IPS-NIHi7 (cell line): ENCODE measurements at regions not wholly inside any gene's neighbourhood (a gene's known extent, or its start where the extent isn't known, plus 50 kb on each side); places are given as distances from the start of the nearest gene placed in this dataset.
"Not testable (repeated sequence)": the region's sequence is repeated elsewhere in the genome, so short reads cannot be mapped to it uniquely, and the experiment has no call there.

Experiments
- DNase-seq: peaks from one replicate; pipeline ENCODE4 v3.0.0; 2012; ENCODE audit warnings: mixed read lengths; ENCODE audit errors: extremely low spot score

GRCh38 chr12:131615326-131616042 lies 95.4 kb upstream of the SFSWAP start:
- no peak for DNase-seq

DNA sequence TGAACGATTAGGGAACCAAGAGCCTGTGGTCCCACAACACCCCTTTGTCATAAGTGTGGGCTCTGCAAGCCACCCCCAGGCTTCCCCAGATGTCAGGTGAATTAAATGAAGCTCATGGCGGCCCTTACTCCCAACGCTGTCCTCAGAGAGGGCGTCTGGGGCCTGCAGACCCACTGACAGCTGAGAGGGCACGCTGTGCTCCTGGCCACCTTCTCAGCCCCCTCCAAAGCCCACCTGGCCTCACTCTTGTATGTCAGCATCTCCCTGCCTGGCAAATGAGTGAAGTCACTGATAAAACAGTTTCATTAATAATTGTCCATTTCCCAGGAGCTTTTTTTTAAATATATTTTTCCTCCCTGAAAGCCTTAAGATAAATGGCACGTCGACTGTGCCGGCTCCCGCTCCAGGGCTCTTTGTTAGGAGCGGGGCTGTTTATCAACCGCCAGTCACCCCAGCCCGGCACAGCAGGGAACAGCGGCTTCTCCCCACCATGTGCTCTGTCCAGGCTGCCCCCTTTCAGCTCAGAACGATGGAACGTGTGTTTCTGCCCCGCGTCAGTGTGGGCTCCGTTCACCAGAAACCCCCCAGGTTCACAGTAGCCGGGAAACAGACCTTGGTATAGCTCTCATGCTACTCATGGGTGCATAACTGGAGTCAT lies 94.7 kb upstream of the SFSWAP start:
- no peak for DNase-seq

DNA sequence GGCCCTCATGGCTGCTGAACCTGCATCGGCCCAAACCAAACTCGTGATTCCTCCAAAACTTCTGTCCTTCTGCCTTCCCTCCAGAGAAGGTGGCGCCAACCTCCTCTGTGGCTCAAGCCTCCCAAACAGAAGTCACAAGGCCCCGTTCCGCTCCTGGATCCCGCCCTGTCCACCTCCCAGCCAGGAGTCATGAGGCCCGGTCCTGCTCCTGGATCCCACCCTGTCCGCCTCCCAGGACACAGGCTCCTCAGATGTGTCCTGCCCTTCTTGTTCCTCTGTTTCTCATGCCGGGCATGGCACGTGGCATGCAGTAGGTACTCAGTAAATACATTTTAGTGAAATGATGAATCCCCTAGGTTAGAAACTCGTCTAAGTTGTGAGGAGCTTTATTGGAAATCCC lies 94.2 kb upstream of the SFSWAP start:
- no peak for DNase-seq

DNA sequence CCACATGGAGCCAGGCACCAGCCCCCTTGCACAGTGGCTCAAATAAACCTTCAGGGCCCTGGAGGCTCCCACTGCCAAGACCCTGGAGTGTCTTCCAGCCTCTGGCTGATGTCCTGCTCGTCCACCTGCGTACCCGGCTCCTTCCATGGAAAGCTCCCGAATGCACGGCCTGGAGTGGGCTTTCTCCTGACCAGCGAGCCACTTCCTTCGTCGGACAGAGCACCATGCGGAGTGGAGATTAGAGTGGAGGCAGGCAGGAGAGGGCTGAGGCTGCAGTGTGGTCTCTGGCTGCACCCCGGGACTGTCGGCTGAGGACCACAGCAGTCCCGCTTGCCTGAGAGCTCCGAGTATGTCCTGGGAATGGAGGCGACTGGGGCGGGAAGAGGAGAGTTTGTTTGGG lies 93.7 kb upstream of the SFSWAP start:
- DNase-seq = no peak

DNA sequence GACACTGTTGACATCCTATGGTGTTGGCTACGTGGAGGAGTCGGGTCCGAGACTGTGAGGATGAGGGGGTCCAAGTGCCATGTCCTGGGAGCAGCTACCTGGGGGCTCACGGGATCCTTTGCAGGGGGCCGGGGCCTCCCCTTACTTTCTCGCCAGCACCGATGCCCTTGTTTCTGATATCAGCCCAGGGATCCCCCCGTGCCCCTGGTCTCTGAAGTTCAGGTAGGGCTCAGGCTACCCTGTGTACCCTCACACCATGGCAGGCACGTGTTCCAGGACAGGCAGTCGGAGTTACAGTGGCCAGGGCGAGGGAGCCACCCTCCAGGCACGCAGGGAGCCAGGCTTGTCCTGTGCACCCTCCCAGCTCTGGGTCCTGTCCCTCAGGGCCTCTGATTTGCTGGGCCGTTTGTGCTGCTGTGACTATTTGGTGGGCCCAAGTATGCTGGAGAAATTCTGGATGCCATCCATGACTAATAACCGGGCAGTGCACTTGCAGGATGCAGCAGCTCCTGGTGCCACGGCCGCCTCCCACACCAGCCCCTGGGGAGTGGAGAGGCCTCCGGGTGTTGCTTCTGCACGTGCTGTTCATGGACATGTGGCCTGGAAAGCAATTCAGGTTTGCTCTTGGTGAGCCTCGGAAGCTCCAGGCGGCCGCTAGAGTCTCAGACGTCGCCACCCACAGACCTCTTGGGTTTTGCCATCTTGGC lies 93.1 kb upstream of the SFSWAP start:
- DNase-seq = no peak

GRCh38 chr12:131618303-131618658 lies 92.6 kb upstream of the SFSWAP start:
- peak; percentile 69 for DNase-seq

DNA sequence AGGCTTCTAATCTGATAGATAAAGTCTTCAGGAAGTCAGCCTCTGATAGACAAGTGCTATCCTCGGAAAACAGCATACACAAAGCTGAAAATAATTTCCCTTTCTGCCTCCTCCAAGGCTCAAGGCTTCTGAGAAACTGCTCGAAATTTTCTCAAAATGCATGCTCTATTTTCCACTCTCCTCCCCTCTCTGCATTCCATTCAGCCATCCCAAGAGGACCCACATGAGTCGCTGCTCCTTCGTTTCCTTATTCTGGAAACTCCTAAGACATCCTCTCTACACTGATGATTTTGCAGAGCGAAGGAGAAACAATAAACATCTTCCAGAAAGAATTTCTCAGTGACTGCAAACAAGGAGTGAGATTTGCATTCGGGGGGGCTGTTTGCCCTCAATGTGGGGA lies 92.2 kb upstream of the SFSWAP start:
- no peak for DNase-seq

- no peak for DNase-seq
Measured at GRCh38 chr12:131619106-131619642, 91.7 kb upstream of the SFSWAP start.

GRCh38 chr12:131619736-131620506 lies 91.0 kb upstream of the SFSWAP start:
- DNase-seq = no peak

DNA sequence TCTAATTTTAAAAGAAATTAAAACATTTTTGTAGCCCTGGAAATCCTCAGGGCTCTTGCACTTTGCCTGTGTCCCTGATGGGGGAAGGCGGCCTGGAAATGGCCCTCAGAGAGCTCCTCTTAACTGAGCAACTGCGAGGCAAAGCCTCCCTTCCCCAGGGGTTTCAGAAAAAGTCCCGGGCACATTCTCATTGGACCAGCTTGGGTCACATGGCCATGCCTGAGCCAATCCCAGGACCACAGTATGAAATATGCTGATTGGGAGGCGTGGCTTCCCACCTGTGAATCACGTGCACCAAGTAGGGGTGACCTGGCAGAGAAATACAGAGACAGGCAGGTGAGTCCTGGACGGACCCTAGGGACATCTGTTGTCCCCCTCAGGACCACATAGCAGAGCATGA lies 90.4 kb upstream of the SFSWAP start:
- no peak for DNase-seq

DNA sequence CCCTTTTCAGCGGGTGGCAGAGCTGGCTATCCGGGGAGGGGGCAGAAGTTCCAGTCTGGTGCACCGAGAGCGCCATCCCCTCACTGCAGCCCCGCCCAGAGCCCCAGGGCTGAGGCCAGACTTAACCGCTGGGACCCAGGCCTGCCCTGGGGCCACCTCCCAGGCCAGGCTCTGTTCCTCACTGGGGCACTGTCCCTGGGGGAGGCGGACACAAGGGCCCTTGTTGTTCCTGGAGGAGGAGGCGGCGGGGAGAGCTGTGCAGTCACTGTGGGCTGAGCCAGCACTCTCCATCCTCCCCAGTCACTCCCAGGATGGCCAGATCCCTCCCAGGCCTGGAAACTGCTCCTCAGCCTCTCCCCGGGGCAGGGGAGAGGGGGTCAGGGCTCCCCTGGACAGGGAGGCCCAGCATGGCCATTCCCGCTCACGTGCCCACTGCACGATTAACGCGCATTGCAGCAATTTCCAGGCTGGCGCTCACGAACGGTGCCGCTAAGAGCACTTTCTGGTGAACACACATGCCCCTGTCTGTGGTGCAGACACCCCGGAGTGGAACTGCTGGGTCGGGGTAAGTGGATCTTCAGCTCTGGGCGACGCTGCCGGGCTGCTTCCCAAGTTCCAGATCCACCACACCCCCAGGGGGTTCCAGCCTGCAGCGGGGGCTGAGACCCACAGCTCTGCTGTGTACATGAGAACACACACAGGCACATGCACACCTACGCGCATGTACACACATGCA lies 89.8 kb upstream of the SFSWAP start:
- no peak for DNase-seq

DNA sequence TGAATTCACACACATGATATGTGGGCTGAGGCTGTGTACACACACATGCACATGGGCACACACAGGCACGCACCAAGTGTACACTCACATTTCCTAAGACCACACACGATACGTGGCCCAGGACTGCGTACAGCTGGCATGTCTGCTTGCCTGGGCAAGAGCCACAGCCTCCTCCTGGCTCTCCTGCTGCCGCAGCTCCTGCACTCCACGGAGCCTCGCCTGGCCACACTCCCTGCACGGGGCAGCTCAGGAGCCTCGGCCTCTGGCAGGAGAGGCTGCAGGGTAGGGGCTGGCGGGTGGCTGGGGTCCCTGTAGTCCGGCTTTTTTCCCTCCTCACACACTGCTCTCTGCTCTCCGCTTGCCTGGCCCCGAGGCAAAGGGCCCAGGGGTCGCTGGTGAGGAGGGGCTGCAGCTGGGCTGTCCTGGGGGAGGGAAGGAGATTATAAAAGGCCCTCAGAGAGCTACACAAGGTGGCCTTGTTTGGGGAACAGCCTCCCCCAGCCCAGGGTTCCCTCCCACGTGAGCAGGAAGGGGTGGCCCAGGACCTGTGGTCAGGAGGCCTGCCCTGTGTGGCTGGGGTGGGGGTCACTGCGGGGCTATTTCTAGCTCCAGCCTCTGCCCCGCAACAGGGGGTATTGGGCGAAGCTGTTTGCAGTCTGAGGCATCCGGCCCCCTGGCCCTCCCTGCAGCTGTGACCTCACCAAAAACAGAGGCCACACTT lies 89.0 kb upstream of the SFSWAP start:
- no peak for DNase-seq

DNA sequence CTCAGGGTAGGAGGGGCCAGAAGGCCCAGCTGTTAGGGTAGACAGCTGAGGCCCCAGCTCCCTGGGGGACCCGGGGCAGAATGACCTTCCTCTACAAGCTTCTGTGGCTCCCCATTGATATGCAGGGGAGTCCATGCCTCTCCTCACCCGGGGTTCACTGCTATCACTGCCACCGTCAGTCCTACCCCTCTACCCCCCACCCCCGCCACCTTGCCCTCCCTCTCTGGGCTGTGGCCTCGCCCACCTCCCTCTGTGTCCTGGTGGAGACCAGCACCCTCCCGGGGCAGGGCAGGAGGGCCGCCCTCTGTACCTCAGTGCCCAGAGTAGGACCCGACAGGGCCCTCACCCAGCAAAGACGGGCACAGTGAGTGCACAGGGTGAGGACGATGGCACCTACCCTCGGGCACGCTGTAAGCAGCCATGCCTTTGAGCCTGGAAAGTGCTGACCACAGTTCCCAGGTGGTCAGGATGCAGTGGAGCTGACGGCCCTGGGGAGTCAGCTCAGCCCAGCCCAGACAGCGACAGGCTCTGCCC lies 88.4 kb upstream of the SFSWAP start:
- no peak for DNase-seq

GRCh38 chr12:131623404-131624368 lies 87.2 kb upstream of the SFSWAP start:
- not testable (repeated sequence) for DNase-seq

DNA sequence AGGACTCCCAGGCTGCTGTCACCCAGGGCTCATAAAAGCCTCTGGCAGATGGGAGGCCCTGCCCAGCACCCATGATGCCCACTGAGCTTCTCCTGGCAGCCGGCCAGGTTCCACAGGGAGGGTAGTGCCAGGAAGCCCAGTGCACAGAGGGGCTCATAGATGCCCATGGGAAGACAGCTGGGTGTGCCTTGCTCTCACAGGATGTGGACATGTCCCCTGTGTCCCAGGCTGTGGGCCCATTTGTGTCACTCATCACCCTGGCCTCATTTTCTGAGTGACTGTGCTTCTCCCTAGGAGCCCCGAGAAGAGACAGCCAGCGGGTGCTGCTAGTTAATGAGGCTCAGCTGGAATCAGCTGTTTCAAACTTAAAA lies 86.5 kb upstream of the SFSWAP start:
- not testable (repeated sequence) for DNase-seq

GRCh38 chr12:131624756-131625501 lies 86.0 kb upstream of the SFSWAP start:
- DNase-seq = not testable (repeated sequence)

DNA sequence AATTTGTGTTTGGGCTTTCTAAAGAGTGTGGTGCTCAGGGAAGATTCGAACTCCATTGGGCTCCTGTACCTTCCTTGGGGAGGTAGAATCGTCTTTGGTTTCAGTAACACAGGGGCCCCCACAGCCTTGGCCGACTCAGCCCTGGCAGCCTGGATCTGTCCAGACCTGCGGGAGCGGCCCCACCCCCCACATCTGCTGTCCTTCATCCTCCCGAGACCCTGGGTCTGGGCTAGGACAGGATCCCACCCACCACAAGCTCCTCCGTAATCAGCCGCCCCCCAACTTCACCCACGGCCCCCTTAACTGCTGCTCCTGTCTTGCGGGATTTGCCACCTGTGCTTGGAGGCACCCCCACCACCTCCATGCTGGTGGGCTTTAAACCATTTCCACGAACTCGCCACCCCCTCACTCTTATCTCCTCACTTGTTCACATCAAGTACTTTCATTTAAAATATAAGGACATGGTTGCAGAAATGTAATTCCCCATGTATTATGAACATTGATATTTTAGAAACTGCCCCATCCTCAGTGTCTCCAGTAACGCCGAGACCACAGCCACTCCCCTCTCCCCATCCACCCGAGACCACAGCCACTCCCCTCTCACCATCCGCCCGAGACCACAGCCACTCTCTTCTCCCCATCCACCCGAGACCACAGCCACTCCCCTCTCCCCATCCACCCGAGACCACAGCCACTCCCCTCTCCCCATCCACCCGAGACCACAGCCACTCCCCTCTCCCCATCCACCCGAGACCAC lies 84.7 kb upstream of the SFSWAP start:
- not testable (repeated sequence) for DNase-seq
